ENCODE measurements at regions not wholly inside any gene's neighbourhood (a gene's known extent, or its start where the extent isn't known, plus 50 kb on each side); places are given as distances from the start of the nearest gene placed in this dataset.

- DNase-seq (ENCODE audit: low spot score) = no peak
These were observed 64.5 kb upstream of the SLC10A2 start for GRCh38 chr13:103130681-103131210.

GRCh38 chr13:103130146-103130545 is 63.9 kb upstream of the SLC10A2 start:
- no peak for DNase-seq (ENCODE audit: low spot score)
